Panc1 (cell line): ENCODE measurements at regions not wholly inside any gene's neighbourhood (a gene's known extent, or its start where the extent isn't known, plus 50 kb on each side); places are given as distances from the start of the nearest gene placed in this dataset.

Experiments
- ATAC-seq: fragments of 200-7000 bp; cut with Tn5 transposase; 2 replicates; pipeline ENCODE4 v1.9.1; 2020; ENCODE audit warnings: mild to moderate bottlenecking, moderate library complexity
- BruUV-seq: library from RNA; stranded (reverse); fragments of 400-500 nt; replicated peaks from 2 replicates; lab custom pipeline; 2021; lab: Mats Ljungman, UMichigan
- CTCF ChIA-PET: fragments of 300-600 bp; sonication (Branson Sonifier 250); formaldehyde crosslinking; loops from one replicate; lab custom pipeline; 2022; ENCODE audit warnings: antibody characterized with exemption; lab: Charles Lee
- POLR2A ChIA-PET: fragments of 300-600 bp; sonication (Branson Sonifier 250); formaldehyde crosslinking; loops from one replicate; lab custom pipeline; 2022; ENCODE audit warnings: antibody characterized with exemption; lab: Charles Lee
- DNase-seq: peaks from one replicate; pipeline ENCODE4 v3.0.0-alpha.2; 2010; ENCODE audit warnings: low read depth, low spot score
- H3K27ac ChIP-seq: 2 replicates; pipeline ENCODE4 v1.5.1; 2011; ENCODE audit warnings: mild to moderate bottlenecking, low read length, inconsistent platforms
- H3K27me3 ChIP-seq: fragments of 200-500 bp; sonication (Bioruptor generic); 2 replicates; pipeline ENCODE4 v1.6.0; 2014; ENCODE audit warnings: low read length, inconsistent platforms; ENCODE audit not compliant: control insufficient read depth, insufficient read depth
- H3K36me3 ChIP-seq: fragments of 200-500 bp; sonication (Bioruptor generic); 2 replicates; pipeline ENCODE4 v1.5.1; 2014; ENCODE audit warnings: inconsistent platforms, mild to moderate bottlenecking, low read length, moderate library complexity; ENCODE audit not compliant: control insufficient read depth, insufficient read depth
- H3K4me1 ChIP-seq: 2 replicates; pipeline ENCODE4 v1.5.1; 2011; ENCODE audit warnings: inconsistent platforms, mild to moderate bottlenecking, low read length, moderate library complexity; ENCODE audit not compliant: control insufficient read depth, insufficient read depth
- H3K4me3 ChIP-seq, 2 experiments: 2 replicates each; pipeline ENCODE4 v1.5.1; 2011 to 2012; ENCODE audit warnings: low read depth in 2 of 2, low read length in 2 of 2, mild to moderate bottlenecking in 2 of 2, inconsistent platforms in 1 of 2, moderate library complexity in 1 of 2
- H3K9me3 ChIP-seq: fragments of 200-500 bp; sonication (Bioruptor generic); 2 replicates; pipeline ENCODE4 v1.5.1; 2014; ENCODE audit warnings: low read depth, mild to moderate bottlenecking, inconsistent platforms, low read length, moderate library complexity; ENCODE audit not compliant: control insufficient read depth, insufficient read depth
- POLR2AphosphoS5 ChIP-seq: IDR thresholded peaks from 2 replicates; pipeline ENCODE4 v1.6.1; 2012; ENCODE audit warnings: mild to moderate bottlenecking, low read depth, low read length, moderate library complexity
- SIN3A ChIP-seq: IDR thresholded peaks from 2 replicates; pipeline ENCODE4 v1.6.1; 2012; ENCODE audit warnings: low read depth, mild to moderate bottlenecking, low read length, moderate library complexity, borderline replicate concordance; ENCODE audit not compliant: insufficient read depth
- TCF7L2 ChIP-seq: IDR thresholded peaks from 2 replicates; pipeline ENCODE4 v1.6.1; 2011; ENCODE audit warnings: mild to moderate bottlenecking, low read depth, low read length, inconsistent platforms
- in situ Hi-C: cut with HindIII; loops from 2 replicates; pipeline ENCODE4 v1.10.0; 2016; ENCODE audit warnings: low sequenced_read_pairs, low pct_unique_long_range_greater_than_20kb
- intact Hi-C: fragments of 100-400 bp; cut with micrococcal nuclease; formaldehyde crosslinking; loops from one replicate; pipeline ENCODE4 v1.10.0; 2022; ENCODE audit not compliant: unreplicated experiment
- TF ChIP-seq, protein P1 (sequence below), 2 experiments: IDR thresholded peaks; 2 replicates each; pipeline ENCODE4 v1.6.1; 2011 to 2012; ENCODE audit warnings: low read depth in 2 of 2, control low read depth in 1 of 2, low read length in 1 of 2, mild to moderate bottlenecking in 1 of 2, moderate library complexity in 1 of 2; ENCODE audit not compliant: insufficient read depth in 1 of 2
- TF ChIP-seq, protein P2 (sequence below): fragments of 450-650 bp; IDR thresholded peaks from 2 replicates; pipeline ENCODE4 v1.5.1; 2017; ENCODE audit warnings: mild to moderate bottlenecking

DNA sequence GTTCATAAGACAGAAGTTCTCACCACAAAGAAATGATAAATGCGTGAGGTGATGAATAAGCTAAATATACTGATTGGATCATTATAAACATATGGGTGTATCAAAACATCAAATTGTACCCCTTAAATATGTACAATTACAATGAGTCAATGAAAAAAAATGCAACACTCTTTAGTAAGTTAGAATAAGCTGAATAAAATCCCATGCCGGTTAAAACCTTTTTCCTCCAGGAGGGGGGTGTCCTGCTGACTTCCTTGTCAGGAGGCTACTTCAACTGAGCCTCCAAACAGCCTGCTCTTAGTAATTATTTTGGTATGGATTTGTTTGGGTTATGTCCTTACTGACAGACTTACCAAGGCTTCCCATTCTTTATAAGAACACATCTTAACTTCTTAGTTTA is 649.1 kb downstream of the INHBA start:
- Histone ChIP-seq H3K27me3 (no peaks in the 10 kb centered on the region), H3K9me3 (no peaks in the 10 kb centered on the region), H3K36me3 (no peaks in the 10 kb centered on the region), H3K4me3 (no peak overlapping the region), H3K4me1 (no peaks in the 10 kb centered on the region), H3K27ac (no peak overlapping the region)
- in situ Hi-C loops (no loop called here), intact Hi-C loops (no loop called here)
- no peak for ATAC-seq
- BruUV-seq = no TSS peak
- no peak for DNase-seq
- TF ChIP-seq SIN3A (no peak), POLR2AphosphoS5 (no peak), TCF7L2 (no peak)
- TF ChIP-seq, protein P1, sequence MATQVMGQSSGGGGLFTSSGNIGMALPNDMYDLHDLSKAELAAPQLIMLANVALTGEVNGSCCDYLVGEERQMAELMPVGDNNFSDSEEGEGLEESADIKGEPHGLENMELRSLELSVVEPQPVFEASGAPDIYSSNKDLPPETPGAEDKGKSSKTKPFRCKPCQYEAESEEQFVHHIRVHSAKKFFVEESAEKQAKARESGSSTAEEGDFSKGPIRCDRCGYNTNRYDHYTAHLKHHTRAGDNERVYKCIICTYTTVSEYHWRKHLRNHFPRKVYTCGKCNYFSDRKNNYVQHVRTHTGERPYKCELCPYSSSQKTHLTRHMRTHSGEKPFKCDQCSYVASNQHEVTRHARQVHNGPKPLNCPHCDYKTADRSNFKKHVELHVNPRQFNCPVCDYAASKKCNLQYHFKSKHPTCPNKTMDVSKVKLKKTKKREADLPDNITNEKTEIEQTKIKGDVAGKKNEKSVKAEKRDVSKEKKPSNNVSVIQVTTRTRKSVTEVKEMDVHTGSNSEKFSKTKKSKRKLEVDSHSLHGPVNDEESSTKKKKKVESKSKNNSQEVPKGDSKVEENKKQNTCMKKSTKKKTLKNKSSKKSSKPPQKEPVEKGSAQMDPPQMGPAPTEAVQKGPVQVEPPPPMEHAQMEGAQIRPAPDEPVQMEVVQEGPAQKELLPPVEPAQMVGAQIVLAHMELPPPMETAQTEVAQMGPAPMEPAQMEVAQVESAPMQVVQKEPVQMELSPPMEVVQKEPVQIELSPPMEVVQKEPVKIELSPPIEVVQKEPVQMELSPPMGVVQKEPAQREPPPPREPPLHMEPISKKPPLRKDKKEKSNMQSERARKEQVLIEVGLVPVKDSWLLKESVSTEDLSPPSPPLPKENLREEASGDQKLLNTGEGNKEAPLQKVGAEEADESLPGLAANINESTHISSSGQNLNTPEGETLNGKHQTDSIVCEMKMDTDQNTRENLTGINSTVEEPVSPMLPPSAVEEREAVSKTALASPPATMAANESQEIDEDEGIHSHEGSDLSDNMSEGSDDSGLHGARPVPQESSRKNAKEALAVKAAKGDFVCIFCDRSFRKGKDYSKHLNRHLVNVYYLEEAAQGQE (IDR thresholded peaks at IDR 0.05; ENCODE audit: insufficient read depth in 1 of 2, low read depth in 2 of 2, low read length in 1 of 2) = no peak
- TF ChIP-seq, protein P2, sequence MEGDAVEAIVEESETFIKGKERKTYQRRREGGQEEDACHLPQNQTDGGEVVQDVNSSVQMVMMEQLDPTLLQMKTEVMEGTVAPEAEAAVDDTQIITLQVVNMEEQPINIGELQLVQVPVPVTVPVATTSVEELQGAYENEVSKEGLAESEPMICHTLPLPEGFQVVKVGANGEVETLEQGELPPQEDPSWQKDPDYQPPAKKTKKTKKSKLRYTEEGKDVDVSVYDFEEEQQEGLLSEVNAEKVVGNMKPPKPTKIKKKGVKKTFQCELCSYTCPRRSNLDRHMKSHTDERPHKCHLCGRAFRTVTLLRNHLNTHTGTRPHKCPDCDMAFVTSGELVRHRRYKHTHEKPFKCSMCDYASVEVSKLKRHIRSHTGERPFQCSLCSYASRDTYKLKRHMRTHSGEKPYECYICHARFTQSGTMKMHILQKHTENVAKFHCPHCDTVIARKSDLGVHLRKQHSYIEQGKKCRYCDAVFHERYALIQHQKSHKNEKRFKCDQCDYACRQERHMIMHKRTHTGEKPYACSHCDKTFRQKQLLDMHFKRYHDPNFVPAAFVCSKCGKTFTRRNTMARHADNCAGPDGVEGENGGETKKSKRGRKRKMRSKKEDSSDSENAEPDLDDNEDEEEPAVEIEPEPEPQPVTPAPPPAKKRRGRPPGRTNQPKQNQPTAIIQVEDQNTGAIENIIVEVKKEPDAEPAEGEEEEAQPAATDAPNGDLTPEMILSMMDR = no peak
- POLR2A ChIA-PET = no interaction called here
- CTCF ChIA-PET = interaction anchor here (0.5 kb wide), 1 partner anchor 20 kb away, joined by 4 read pairs; no protein-coding TSS in a partner anchor

DNA sequence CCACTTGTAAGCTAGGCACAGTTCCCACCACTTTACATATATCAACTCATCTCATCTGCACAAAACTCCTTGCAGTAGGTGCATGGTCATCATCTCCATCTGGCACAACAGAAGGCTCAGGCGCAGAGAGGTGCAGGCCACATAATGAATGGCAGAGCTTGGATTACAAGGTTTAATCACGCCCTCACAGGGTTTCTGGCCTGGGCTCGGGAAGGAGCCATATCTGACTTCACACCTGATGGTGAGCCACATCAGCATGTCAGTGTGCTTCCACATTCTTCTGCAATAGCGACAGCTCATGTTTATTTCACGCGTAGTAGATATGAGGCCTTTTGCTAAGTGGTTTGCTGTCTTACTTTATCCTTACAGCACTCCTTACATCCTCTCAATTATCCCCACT is 650.2 kb downstream of the INHBA start:
- intact Hi-C loops (no loop called here), in situ Hi-C loops (no loop called here)
- Histone ChIP-seq H3K4me1 (no peaks in the 10 kb centered on the region), H3K36me3 (no peaks in the 10 kb centered on the region), H3K27ac (no peak overlapping the region), H3K9me3 (no peaks in the 10 kb centered on the region), H3K27me3 (no peaks in the 10 kb centered on the region), H3K4me3 (no peak overlapping the region)
- TF ChIP-seq POLR2AphosphoS5 (no peak), TCF7L2 (no peak), SIN3A (no peak)
- TF ChIP-seq, protein P1 (IDR thresholded peaks at IDR 0.05; ENCODE audit: insufficient read depth in 1 of 2, low read depth in 2 of 2, low read length in 1 of 2) = no peak
- TF ChIP-seq, protein P2 = no peak
- DNase-seq (no peak), ATAC-seq (no peak)
- no TSS peak for BruUV-seq
- POLR2A ChIA-PET = interaction anchor here (0.5 kb wide), 1 partner anchor 16 kb away, joined by 3 read pairs; no protein-coding TSS in a partner anchor
- CTCF ChIA-PET = interaction anchor here (0.6 kb wide), 1 partner anchor 332 kb away, joined by 3 read pairs; no protein-coding TSS in a partner anchor
